IMR-90 (cell line): ENCODE measurements at regions not wholly inside any gene's neighbourhood (a gene's known extent, or its start where the extent isn't known, plus 50 kb on each side); places are given as distances from the start of the nearest gene placed in this dataset.

Source experiments
- ATAC-seq: fragments of 200-7000 bp; cut with Tn5 transposase; 2 replicates; pipeline ENCODE4 v1.9.1; 2020; ENCODE audit warnings: low read depth, mild to moderate bottlenecking, moderate library complexity
- BruUV-seq: library from RNA; stranded (reverse); fragments of 400-500 nt; replicated peaks from 2 replicates; lab custom pipeline; 2021; lab: Mats Ljungman, UMichigan
- CTCF ChIA-PET: fragments of 300-600 bp; formaldehyde crosslinking; extraction: SDS; loops from one replicate; lab custom pipeline; 2021; ENCODE audit warnings: antibody characterized with exemption; lab: Yijun Ruan, JAX
- POLR2A ChIA-PET: fragments of 300-600 bp; sonication (Branson Sonifier 250); formaldehyde crosslinking; loops from one replicate; lab custom pipeline; 2022; ENCODE audit warnings: antibody characterized with exemption; ENCODE audit not compliant: unreplicated experiment; lab: Charles Lee
- DNase-seq: peaks from one replicate; pipeline ENCODE4 v3.0.0; 2013
- H2AFZ ChIP-seq: replicated peaks from 2 replicates; pipeline ENCODE3; 2013; ENCODE audit warnings: low read length, mild to moderate bottlenecking; ENCODE audit not compliant: poor library complexity
- H2AK5ac ChIP-seq: 2 replicates; pipeline ENCODE4 v1.6.1; 2013; ENCODE audit warnings: low read depth, low read length, inconsistent platforms
- H2AK9ac ChIP-seq: replicated peaks from 2 replicates; pipeline ENCODE3; 2013; ENCODE audit warnings: mild to moderate bottlenecking, low read depth, low read length, moderate library complexity; ENCODE audit not compliant: poor library complexity
- H2BK120ac ChIP-seq: 2 replicates; pipeline ENCODE4 v1.6.1; 2013; ENCODE audit warnings: low read depth, low read length, inconsistent platforms
- H2BK15ac ChIP-seq: 3 replicates; pipeline ENCODE4 v1.6.1; 2013; ENCODE audit warnings: low read depth, low read length, inconsistent platforms
- H2BK20ac ChIP-seq: 2 replicates; pipeline ENCODE4 v1.6.1; 2013; ENCODE audit warnings: low read depth, mild to moderate bottlenecking, inconsistent platforms, low read length, moderate library complexity
- H2BK5ac ChIP-seq: 2 replicates; pipeline ENCODE4 v1.6.1; 2013; ENCODE audit warnings: mild to moderate bottlenecking, low read depth, low read length, inconsistent platforms; ENCODE audit not compliant: poor library complexity, severe bottlenecking
- H3K14ac ChIP-seq: replicated peaks from 2 replicates; pipeline ENCODE4 v1.6.1; 2013; ENCODE audit warnings: low read depth, low read length, inconsistent platforms
- H3K18ac ChIP-seq: 2 replicates; pipeline ENCODE4 v1.6.1; 2013; ENCODE audit warnings: low read depth, low read length, control low read depth
- H3K23ac ChIP-seq: 2 replicates; pipeline ENCODE4 v1.6.1; 2013; ENCODE audit warnings: low read depth, low read length, inconsistent platforms
- H3K27ac ChIP-seq: 2 replicates; pipeline ENCODE4 v1.5.1; 2013; ENCODE audit warnings: mild to moderate bottlenecking, control low read depth, low read length; ENCODE audit not compliant: insufficient read depth
- H3K27me3 ChIP-seq: 2 replicates; pipeline ENCODE4 v1.6.1; 2013; ENCODE audit warnings: low read length; ENCODE audit not compliant: control insufficient read depth, insufficient read depth
- H3K36me3 ChIP-seq: 2 replicates; pipeline ENCODE4 v1.6.1; 2013; ENCODE audit warnings: low read length, mixed read lengths; ENCODE audit not compliant: control insufficient read depth, insufficient read depth
- H3K4ac ChIP-seq: 2 replicates; pipeline ENCODE4 v1.6.1; 2013; ENCODE audit warnings: low read depth, low read length, inconsistent platforms
- H3K4me1 ChIP-seq: 2 replicates; pipeline ENCODE4 v1.6.1; 2013; ENCODE audit warnings: low read length, mixed read lengths; ENCODE audit not compliant: control insufficient read depth, insufficient read depth
- H3K4me2 ChIP-seq: 2 replicates; pipeline ENCODE4 v1.6.1; 2013; ENCODE audit warnings: low read depth, mild to moderate bottlenecking, control low read depth, low read length, moderate library complexity
- H3K4me3 ChIP-seq: 2 replicates; pipeline ENCODE4 v1.5.1; 2013; ENCODE audit warnings: low read depth, mild to moderate bottlenecking, control low read depth, low read length, moderate library complexity; ENCODE audit not compliant: insufficient read depth
- H3K56ac ChIP-seq: 2 replicates; pipeline ENCODE4 v1.6.1; 2013; ENCODE audit warnings: low read length, inconsistent platforms; ENCODE audit not compliant: insufficient read depth; ENCODE audit errors: extremely low read depth
- H3K79me1 ChIP-seq, 2 experiments: 2 replicates each; pipeline ENCODE4 v1.6.1; 2013; ENCODE audit warnings: low read length in 2 of 2, inconsistent platforms in 1 of 2, low read depth in 1 of 2
- H3K9ac ChIP-seq: 2 replicates; pipeline ENCODE4 v1.6.1; 2013; ENCODE audit warnings: low read depth, low read length, control low read depth
- H3K9me1 ChIP-seq: 2 replicates; pipeline ENCODE4 v1.6.1; 2013; ENCODE audit warnings: low read length, inconsistent platforms; ENCODE audit not compliant: insufficient read depth
- H3K9me3 ChIP-seq: 2 replicates; pipeline ENCODE4 v1.6.1; 2013; ENCODE audit warnings: low read length; ENCODE audit not compliant: control insufficient read depth, insufficient read depth
- H4K20me1 ChIP-seq: 2 replicates; pipeline ENCODE4 v1.6.1; 2013; ENCODE audit warnings: low read length, inconsistent platforms; ENCODE audit not compliant: insufficient read depth
- H4K5ac ChIP-seq: 2 replicates; pipeline ENCODE4 v1.6.1; 2013; ENCODE audit warnings: mild to moderate bottlenecking, low read depth, low read length, control low read depth
- H4K8ac ChIP-seq, 2 experiments: 2 replicates each; pipeline ENCODE4 v1.6.1; 2013; ENCODE audit warnings: low read depth in 2 of 2, low read length in 2 of 2, control low read depth in 1 of 2, inconsistent platforms in 1 of 2
- H4K91ac ChIP-seq: 2 replicates; pipeline ENCODE4 v1.6.1; 2013; ENCODE audit warnings: low read depth, low read length, inconsistent platforms; ENCODE audit not compliant: insufficient read depth
- BHLHE40 ChIP-seq: fragments of 150-350 bp; IDR thresholded peaks from 2 replicates; pipeline ENCODE4 v1.6.1; 2016; ENCODE audit warnings: mild to moderate bottlenecking, low read depth, low read length
- CEBPB ChIP-seq: IDR thresholded peaks from 2 replicates; pipeline ENCODE4 v1.6.1; 2012; ENCODE audit warnings: low read depth, low read length, improper control_type of control experiment
- CHD1 ChIP-seq: IDR thresholded peaks from 2 replicates; pipeline ENCODE4 v1.6.1; 2012; ENCODE audit warnings: low read depth, low read length, improper control_type of control experiment
- FOS ChIP-seq: fragments of 150-350 bp; IDR thresholded peaks from 2 replicates; pipeline ENCODE4 v1.6.1; 2016; ENCODE audit warnings: low read depth, low read length
- MAFK ChIP-seq: IDR thresholded peaks from 2 replicates; pipeline ENCODE4 v1.6.1; 2012; ENCODE audit warnings: low read depth, low read length, improper control_type of control experiment
- MAZ ChIP-seq: IDR thresholded peaks from 2 replicates; pipeline ENCODE4 v1.6.1; 2012; ENCODE audit warnings: low read depth, mild to moderate bottlenecking, low read length, improper control_type of control experiment, moderate library complexity, borderline replicate concordance
- MXI1 ChIP-seq: IDR thresholded peaks from 2 replicates; pipeline ENCODE4 v1.6.1; 2012; ENCODE audit warnings: low read depth, mild to moderate bottlenecking, low read length, moderate library complexity, borderline replicate concordance
- NFE2L2 ChIP-seq: fragments of 150-350 bp; IDR thresholded peaks from 2 replicates; pipeline ENCODE4 v1.6.1; 2016; ENCODE audit warnings: low read depth, mild to moderate bottlenecking, low read length
- POLR2A ChIP-seq: IDR thresholded peaks from 2 replicates; pipeline ENCODE4 v1.6.1; 2012; ENCODE audit warnings: mild to moderate bottlenecking, low read depth, low read length
- RAD21 ChIP-seq: IDR thresholded peaks from 2 replicates; pipeline ENCODE4 v1.6.1; 2012; ENCODE audit warnings: low read length, improper control_type of control experiment
- RCOR1 ChIP-seq: IDR thresholded peaks from 2 replicates; pipeline ENCODE4 v1.6.1; 2012; ENCODE audit warnings: mild to moderate bottlenecking, low read length, improper control_type of control experiment; ENCODE audit not compliant: insufficient replicate concordance
- RFX5 ChIP-seq: IDR thresholded peaks from 2 replicates; pipeline ENCODE4 v1.8.0; 2012; ENCODE audit warnings: low read depth, mild to moderate bottlenecking, low read length, moderate library complexity
- SMC3 ChIP-seq: fragments of 150-350 bp; IDR thresholded peaks from 2 replicates; pipeline ENCODE4 v1.6.1; 2016; ENCODE audit warnings: low read depth, mild to moderate bottlenecking, antibody characterized with exemption, low read length, moderate library complexity
- WGBS, 2 experiments: methylation state at CpG; one replicate each; pipeline versions ENCODE4 v1.1.5 to v1.1.7; 2013; ENCODE audit warnings: missing lambda C conversion rate in 2 of 2; ENCODE audit not compliant: insufficient read length in 1 of 2; ENCODE audit errors: extremely low coverage in 2 of 2; 5-methylcytosine and 5-hydroxymethylcytosine counted together
- dilution Hi-C: fragments of 300-500 bp; cut with HindIII; formaldehyde crosslinking; loops from one replicate; pipeline ENCODE4 v1.14.3; 2018; ENCODE audit warnings: low sequenced_read_pairs; ENCODE audit not compliant: unreplicated experiment
- in situ Hi-C: fragments of 300-500 bp; cut with MboI; formaldehyde crosslinking; loops from 3 replicates; pipeline ENCODE4 v1.14.3; 2019; ENCODE audit warnings: low sequenced_read_pairs, inconsistent platforms, mixed read lengths
- intact Hi-C: fragments of 100-400 bp; cut with micrococcal nuclease; formaldehyde crosslinking; loops from 2 replicates; pipeline ENCODE4 v1.10.0; 2022
- TF ChIP-seq, protein P1 (sequence below): fragments of 150-350 bp; IDR thresholded peaks from 2 replicates; pipeline ENCODE4 v1.6.1; 2017; ENCODE audit warnings: mild to moderate bottlenecking, antibody characterized with exemption, low read length, low read depth
- TF ChIP-seq, protein P2 (sequence below): conservative IDR thresholded peaks from 2 replicates; pipeline ENCODE4 v1.5.1; 2012; ENCODE audit warnings: mild to moderate bottlenecking, low read depth, low read length, improper control_type of control experiment

DNA sequence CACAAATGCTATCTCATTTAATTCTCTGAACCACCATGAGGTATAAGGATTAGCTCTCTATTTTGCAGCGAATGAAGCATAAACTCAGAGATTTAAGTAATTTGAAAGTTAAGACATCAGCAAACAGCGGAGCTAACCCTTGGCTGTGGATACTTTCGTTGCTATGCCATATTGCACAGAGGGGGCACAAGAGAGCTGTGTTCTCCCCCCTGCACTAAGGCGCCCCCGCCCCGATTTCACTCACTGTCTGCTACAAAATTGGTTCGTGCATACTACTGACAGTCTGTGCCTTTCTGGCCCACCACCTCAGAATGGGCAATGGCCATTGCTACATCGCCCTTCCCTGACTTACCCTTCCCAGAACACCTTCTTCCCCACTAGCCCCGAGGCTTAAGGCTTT lies 105.7 kb upstream of the OBI1 start:
- Histone ChIP-seq H3K4me3 (no peak overlapping the region), H2BK120ac (no peak overlapping the region), H4K20me1 (no peaks in the 10 kb centered on the region), H3K9me1 (no peaks in the 10 kb centered on the region), H2BK20ac (no peak overlapping the region), H4K8ac (no peak overlapping the region), H4K91ac (no peak overlapping the region), H2AK9ac (no peak overlapping the region), H3K18ac (no peak overlapping the region), H2BK5ac (no peak overlapping the region), H2BK15ac (no peak overlapping the region), H3K36me3 (no peaks in the 10 kb centered on the region), H3K56ac (no peak overlapping the region), H3K14ac (no peak overlapping the region), H3K4ac (no peak overlapping the region), H3K4me2 (no peak overlapping the region), H3K79me1 (no peaks in the 10 kb centered on the region), H3K23ac (no peak overlapping the region), H3K27ac (no peak overlapping the region), H3K9me3 (no peaks in the 10 kb centered on the region), H4K5ac (no peak overlapping the region), H3K27me3 (no peaks in the 10 kb centered on the region), H3K4me1 (no peaks in the 10 kb centered on the region), H3K9ac (no peak overlapping the region), H2AFZ (no peak overlapping the region), H2AK5ac (no peak overlapping the region)
- ATAC-seq (no peak), DNase-seq (no peak)
- ChIA-PET CTCF (interaction anchor here (0.5 kb wide), 2 partner anchors 33 to 242 kb away, joined by 3 to 5 read pairs; no protein-coding TSS in a partner anchor), POLR2A (no interaction called here)
- in situ Hi-C loops: no loop called here
- 44% methylated on average over 8 of the region's 9 CpGs; no CpG with 5 or more reads in 1 of the 2 experiments for WGBS, 2 experiments
- dilution Hi-C loops: no loop called here
- BruUV-seq: no TSS peak
- TF ChIP-seq RCOR1: no peak
- no peak for TF ChIP-seq CHD1
- no peak for TF ChIP-seq MAZ
- TF ChIP-seq CEBPB: no peak
- TF ChIP-seq, protein P1, sequence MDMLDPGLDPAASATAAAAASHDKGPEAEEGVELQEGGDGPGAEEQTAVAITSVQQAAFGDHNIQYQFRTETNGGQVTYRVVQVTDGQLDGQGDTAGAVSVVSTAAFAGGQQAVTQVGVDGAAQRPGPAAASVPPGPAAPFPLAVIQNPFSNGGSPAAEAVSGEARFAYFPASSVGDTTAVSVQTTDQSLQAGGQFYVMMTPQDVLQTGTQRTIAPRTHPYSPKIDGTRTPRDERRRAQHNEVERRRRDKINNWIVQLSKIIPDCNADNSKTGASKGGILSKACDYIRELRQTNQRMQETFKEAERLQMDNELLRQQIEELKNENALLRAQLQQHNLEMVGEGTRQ: no peak
- no peak for TF ChIP-seq FOS
- no peak for TF ChIP-seq MXI1
- no peak for TF ChIP-seq SMC3
- no peak for TF ChIP-seq BHLHE40
- TF ChIP-seq POLR2A: no peak
- TF ChIP-seq, protein P2, sequence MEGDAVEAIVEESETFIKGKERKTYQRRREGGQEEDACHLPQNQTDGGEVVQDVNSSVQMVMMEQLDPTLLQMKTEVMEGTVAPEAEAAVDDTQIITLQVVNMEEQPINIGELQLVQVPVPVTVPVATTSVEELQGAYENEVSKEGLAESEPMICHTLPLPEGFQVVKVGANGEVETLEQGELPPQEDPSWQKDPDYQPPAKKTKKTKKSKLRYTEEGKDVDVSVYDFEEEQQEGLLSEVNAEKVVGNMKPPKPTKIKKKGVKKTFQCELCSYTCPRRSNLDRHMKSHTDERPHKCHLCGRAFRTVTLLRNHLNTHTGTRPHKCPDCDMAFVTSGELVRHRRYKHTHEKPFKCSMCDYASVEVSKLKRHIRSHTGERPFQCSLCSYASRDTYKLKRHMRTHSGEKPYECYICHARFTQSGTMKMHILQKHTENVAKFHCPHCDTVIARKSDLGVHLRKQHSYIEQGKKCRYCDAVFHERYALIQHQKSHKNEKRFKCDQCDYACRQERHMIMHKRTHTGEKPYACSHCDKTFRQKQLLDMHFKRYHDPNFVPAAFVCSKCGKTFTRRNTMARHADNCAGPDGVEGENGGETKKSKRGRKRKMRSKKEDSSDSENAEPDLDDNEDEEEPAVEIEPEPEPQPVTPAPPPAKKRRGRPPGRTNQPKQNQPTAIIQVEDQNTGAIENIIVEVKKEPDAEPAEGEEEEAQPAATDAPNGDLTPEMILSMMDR: no peak
- TF ChIP-seq RFX5: no peak
- no peak for TF ChIP-seq MAFK
- TF ChIP-seq NFE2L2: no peak
- no peak for TF ChIP-seq RAD21
- intact Hi-C loops: no loop called here
